Skeletal muscle satellite cell (primary cell): ENCODE measurements at regions not wholly inside any gene's neighbourhood (a gene's known extent, or its start where the extent isn't known, plus 50 kb on each side); places are given as distances from the start of the nearest gene placed in this dataset.

Source experiments
- H3K27me3 ChIP-seq: 2 replicates; pipeline ENCODE4 v1.7.0; 2013; ENCODE audit warnings: low read length; ENCODE audit not compliant: control insufficient read depth, insufficient read depth
- H3K36me3 ChIP-seq: 2 replicates; pipeline ENCODE4 v1.7.0; 2013; ENCODE audit warnings: mild to moderate bottlenecking, control low read depth, low read length; ENCODE audit not compliant: insufficient read depth
- H3K4me1 ChIP-seq: 2 replicates; pipeline ENCODE4 v1.7.0; 2013; ENCODE audit warnings: low read length; ENCODE audit not compliant: control insufficient read depth, insufficient read depth
- H3K4me2 ChIP-seq: 2 replicates; pipeline ENCODE4 v1.7.0; 2013; ENCODE audit warnings: mild to moderate bottlenecking, low read length
- H3K4me3 ChIP-seq: 2 replicates; pipeline ENCODE4 v1.7.0; 2013; ENCODE audit warnings: low read length
- H3K9ac ChIP-seq: 2 replicates; pipeline ENCODE4 v1.7.0; 2013; ENCODE audit warnings: mild to moderate bottlenecking, low read depth, low read length, moderate library complexity
- H3K9me3 ChIP-seq: replicated peaks from 2 replicates; pipeline ENCODE4 v1.7.0; 2013; ENCODE audit warnings: mild to moderate bottlenecking, control low read depth, low read length

- H3K4me2 ChIP-seq: no peak overlapping the region
- H3K4me1 ChIP-seq: no peaks in the 10 kb centered on the region
- H3K27me3 ChIP-seq: no peaks in the 10 kb centered on the region
- no peak overlapping the region for H3K9ac ChIP-seq
- no peaks in the 10 kb centered on the region for H3K9me3 ChIP-seq
- peaks cover 4% of the 10 kb centered on the region for H3K36me3 ChIP-seq
- H3K4me3 ChIP-seq: no peak overlapping the region
These were observed 123.4 kb upstream of the PACRGL start for GRCh38 chr4:20576861-20577260.

- H3K4me1 ChIP-seq: no peaks in the 10 kb centered on the region
- no peaks in the 10 kb centered on the region for H3K9me3 ChIP-seq
- no peak overlapping the region for H3K9ac ChIP-seq
- H3K36me3 ChIP-seq: peaks cover 4% of the 10 kb centered on the region
- no peaks in the 10 kb centered on the region for H3K27me3 ChIP-seq
- no peak overlapping the region for H3K4me2 ChIP-seq
- no peak overlapping the region for H3K4me3 ChIP-seq
These were observed 122.6 kb upstream of the PACRGL start for GRCh38 chr4:20577702-20578101.

DNA sequence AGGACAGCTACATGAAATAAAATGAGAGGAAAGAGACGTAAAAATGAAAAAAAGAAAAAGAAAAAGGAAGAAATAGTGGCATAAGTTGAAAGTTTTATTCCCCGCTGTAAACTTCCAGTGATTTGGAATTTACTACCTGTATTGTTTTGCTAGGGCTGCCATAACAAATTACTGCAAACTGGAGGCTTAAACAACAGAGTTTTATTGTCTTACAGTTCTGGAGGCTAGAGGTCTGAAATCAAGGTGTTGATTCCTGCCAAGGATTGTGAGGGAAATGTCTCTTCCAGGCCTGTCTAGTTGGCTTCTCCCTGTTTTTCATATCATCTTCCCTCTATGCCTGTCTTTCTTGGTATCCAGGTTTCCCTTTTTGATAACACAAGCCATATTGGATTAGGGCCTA, 119.4 kb upstream of the PACRGL start:
- Histone ChIP-seq H3K9me3 (no peaks in the 10 kb centered on the region), H3K9ac (no peak overlapping the region), H3K4me2 (no peak overlapping the region), H3K4me1 (no peaks in the 10 kb centered on the region), H3K4me3 (no peak overlapping the region), H3K36me3 (peaks cover 4% of the 10 kb centered on the region), H3K27me3 (no peaks in the 10 kb centered on the region)

DNA sequence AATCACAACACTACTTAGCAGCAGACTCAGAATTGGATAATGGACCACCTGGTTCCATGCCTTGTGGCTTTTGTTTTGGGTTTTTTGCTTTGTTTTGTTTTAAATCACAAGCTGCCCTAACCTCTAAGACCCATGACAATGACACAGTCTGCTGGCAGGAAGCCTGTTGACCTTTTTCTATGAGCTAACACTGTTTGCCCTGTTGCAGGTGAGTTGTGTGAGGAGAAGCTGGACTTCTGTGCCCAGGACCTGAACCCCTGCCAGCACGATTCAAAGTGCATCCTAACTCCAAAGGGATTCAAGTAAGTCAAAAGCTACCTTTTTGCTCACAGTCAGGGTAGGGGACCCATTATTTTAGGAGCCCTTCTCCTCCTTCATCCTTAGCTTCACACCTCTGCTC, 110.8 kb upstream of the PACRGL start:
- H3K4me1 ChIP-seq: peaks cover 4% of the 10 kb centered on the region
- no peak overlapping the region for H3K4me2 ChIP-seq
- H3K4me3 ChIP-seq: no peak overlapping the region
- no peaks in the 10 kb centered on the region for H3K9me3 ChIP-seq
- no peaks in the 10 kb centered on the region for H3K36me3 ChIP-seq
- H3K9ac ChIP-seq: no peak overlapping the region
- H3K27me3 ChIP-seq: no peaks in the 10 kb centered on the region

DNA sequence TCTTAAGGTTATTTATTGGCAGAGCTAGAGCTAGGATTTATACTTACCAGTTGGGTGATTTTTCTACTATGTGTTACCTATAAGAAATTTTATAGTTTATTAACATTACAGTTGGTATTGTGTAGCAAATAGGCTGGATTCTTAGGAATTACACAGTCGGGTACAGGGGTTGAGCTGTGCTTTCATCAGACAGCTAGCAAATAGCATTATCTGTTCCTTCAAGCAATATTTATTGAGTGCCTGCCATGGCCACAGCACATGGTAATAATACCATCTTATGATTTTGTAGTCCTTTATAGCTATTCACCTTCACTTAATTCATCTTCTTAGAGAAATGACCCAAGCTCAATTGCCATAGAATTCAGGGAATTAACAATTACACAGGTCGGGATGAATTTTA, 109.4 kb upstream of the PACRGL start:
- H3K36me3 ChIP-seq: no peaks in the 10 kb centered on the region

DNA sequence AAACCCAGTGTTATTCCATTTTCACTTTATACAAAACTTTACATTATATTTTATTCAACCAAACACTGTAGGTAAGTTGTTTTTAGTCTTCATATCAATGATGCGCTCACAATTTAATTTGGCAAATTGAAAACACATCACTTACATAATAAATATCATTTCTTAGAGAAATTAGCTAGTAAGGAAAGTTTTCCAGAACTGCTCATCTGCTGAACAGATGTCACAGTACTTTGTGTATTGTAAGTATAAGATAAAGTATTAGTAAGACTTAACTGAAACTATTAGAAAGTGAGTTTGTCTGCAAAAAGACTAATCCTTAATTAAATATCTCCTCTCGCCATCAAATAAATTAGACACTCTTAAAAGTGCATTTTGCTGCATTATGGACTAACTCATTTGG, 108.7 kb upstream of the PACRGL start:
- H3K9ac ChIP-seq: no peak overlapping the region
- no peak overlapping the region for H3K4me2 ChIP-seq
- peaks cover 3% of the 10 kb centered on the region for H3K36me3 ChIP-seq
- H3K4me1 ChIP-seq: peaks cover 4% of the 10 kb centered on the region
- H3K4me3 ChIP-seq: no peak overlapping the region
- H3K9me3 ChIP-seq: no peaks in the 10 kb centered on the region
- no peaks in the 10 kb centered on the region for H3K27me3 ChIP-seq

More for the DNA sequence above, 109.4 kb upstream of the PACRGL start:
- Histone ChIP-seq H3K27me3 (no peaks in the 10 kb centered on the region), H3K9me3 (no peaks in the 10 kb centered on the region), H3K4me3 (no peak overlapping the region), H3K4me1 (peaks cover 4% of the 10 kb centered on the region), H3K4me2 (no peak overlapping the region), H3K9ac (no peak overlapping the region)

- Histone ChIP-seq H3K9ac (no peak overlapping the region), H3K36me3 (peaks cover 3% of the 10 kb centered on the region), H3K27me3 (no peaks in the 10 kb centered on the region), H3K9me3 (no peaks in the 10 kb centered on the region), H3K4me2 (no peak overlapping the region), H3K4me1 (peaks cover 4% of the 10 kb centered on the region), H3K4me3 (no peak overlapping the region)
These were observed 108.2 kb upstream of the PACRGL start for GRCh38 chr4:20592013-20592412.

- peaks cover 4% of the 10 kb centered on the region for H3K36me3 ChIP-seq
- H3K9ac ChIP-seq: no peak overlapping the region
- no peaks in the 10 kb centered on the region for H3K9me3 ChIP-seq
- no peaks in the 10 kb centered on the region for H3K27me3 ChIP-seq
- H3K4me3 ChIP-seq: no peak overlapping the region
- H3K4me2 ChIP-seq: no peak overlapping the region
- peaks cover 4% of the 10 kb centered on the region for H3K4me1 ChIP-seq
These were observed 107.6 kb upstream of the PACRGL start for GRCh38 chr4:20592663-20593062.

DNA sequence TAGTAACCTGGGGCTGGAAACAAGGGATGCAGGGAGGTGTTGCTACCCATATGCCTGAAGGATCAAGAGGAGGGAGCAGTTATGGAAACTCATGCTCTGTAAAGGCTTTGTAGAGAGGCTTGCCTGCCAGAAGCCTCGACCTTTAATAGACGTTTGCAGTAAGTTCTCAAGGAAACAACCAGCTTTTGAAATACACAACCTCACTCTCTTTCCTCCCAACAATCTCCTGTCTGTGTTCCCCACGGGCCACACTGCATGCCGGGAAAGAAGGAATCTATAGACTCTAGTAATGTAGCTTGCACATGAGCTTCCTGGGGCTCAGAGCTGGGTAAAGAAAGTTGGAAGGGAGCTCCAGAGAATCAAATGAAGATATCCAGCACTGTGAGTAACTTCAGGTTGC, 101.6 kb upstream of the PACRGL start:
- H3K36me3 ChIP-seq: peaks cover 16% of the 10 kb centered on the region
- H3K9me3 ChIP-seq: no peaks in the 10 kb centered on the region
- H3K4me2 ChIP-seq: no peak overlapping the region

GRCh38 chr4:20603671-20604313, 96.5 kb upstream of the PACRGL start:
- peaks cover 11% of the 10 kb centered on the region for H3K4me1 ChIP-seq
- H3K9me3 ChIP-seq: no peaks in the 10 kb centered on the region
- no peak overlapping the region for H3K9ac ChIP-seq
- H3K4me2 ChIP-seq: peak overlapping the region; percentile 52
- no peak overlapping the region for H3K4me3 ChIP-seq
- H3K27me3 ChIP-seq: no peaks in the 10 kb centered on the region
- peaks cover 2% of the 10 kb centered on the region for H3K36me3 ChIP-seq

More for the DNA sequence above, 101.6 kb upstream of the PACRGL start:
- Histone ChIP-seq H3K4me1 (peaks cover 3% of the 10 kb centered on the region), H3K4me3 (no peak overlapping the region), H3K9ac (no peak overlapping the region), H3K27me3 (no peaks in the 10 kb centered on the region)

DNA sequence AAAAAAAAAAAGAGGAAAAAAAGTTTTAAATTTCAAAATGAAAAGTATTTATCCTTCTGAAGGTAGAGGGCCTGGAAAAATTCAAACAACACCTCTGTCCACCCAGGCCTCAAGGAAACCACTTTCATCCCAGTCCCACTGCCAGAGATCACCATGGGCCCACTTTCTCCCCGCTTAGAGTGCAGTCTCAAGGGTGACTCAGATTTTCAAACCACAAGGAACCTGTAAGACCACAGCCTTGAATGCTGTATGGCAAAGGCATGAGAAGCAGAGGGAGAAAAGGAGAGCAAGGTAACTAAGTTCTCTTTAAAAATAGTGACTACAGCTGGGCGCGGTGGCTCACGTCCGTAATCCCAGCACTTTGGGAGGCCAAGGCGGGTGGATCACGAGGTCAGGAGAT, 87.9 kb upstream of the PACRGL start:
- Histone ChIP-seq H3K4me2 (no peak overlapping the region), H3K27me3 (no peaks in the 10 kb centered on the region), H3K4me3 (no peak overlapping the region), H3K4me1 (peaks cover 12% of the 10 kb centered on the region), H3K36me3 (peaks cover 8% of the 10 kb centered on the region), H3K9ac (no peak overlapping the region), H3K9me3 (no peaks in the 10 kb centered on the region)

DNA sequence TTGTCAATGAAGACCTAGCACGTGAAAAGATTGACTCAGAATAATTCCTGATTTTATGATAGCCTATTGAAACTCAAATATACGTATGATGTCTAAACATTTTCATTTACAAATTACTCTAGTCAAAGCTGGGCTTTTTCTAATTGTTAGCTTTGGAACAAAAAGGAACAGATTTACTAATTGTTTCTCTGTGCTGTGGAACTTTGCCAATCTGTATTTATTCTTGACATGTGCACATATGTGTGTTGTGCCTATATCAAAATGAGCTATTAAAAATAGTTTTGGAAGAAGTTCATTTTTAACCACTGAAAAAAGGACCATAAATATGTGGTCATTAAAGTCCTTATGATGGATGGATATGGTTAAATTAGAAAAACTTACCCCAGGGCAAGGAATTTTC, 85.4 kb upstream of the PACRGL start:
- H3K4me2 ChIP-seq: no peak overlapping the region
- no peaks in the 10 kb centered on the region for H3K27me3 ChIP-seq
- H3K36me3 ChIP-seq: peaks cover 8% of the 10 kb centered on the region
- H3K4me1 ChIP-seq: peaks cover 12% of the 10 kb centered on the region
- H3K9me3 ChIP-seq: no peaks in the 10 kb centered on the region
- no peak overlapping the region for H3K9ac ChIP-seq
- no peak overlapping the region for H3K4me3 ChIP-seq
